KBM-7 (cell line): ENCODE measurements at regions not wholly inside any gene's neighbourhood (a gene's known extent, or its start where the extent isn't known, plus 50 kb on each side); places are given as distances from the start of the nearest gene placed in this dataset.
"Not testable (repeated sequence)": the region's sequence is repeated elsewhere in the genome, so short reads cannot be mapped to it uniquely, and the experiment has no call there.

Source experiments
- DNase-seq: peaks from one replicate; pipeline ENCODE4 v3.0.0-alpha.2; 2015
- in situ Hi-C: fragments of 300-500 bp; cut with MboI; formaldehyde crosslinking; loops from 2 replicates; pipeline ENCODE4 v1.14.3; 2020; ENCODE audit warnings: low sequenced_read_pairs, low pct_unique_long_range_greater_than_20kb, mixed read lengths

DNA sequence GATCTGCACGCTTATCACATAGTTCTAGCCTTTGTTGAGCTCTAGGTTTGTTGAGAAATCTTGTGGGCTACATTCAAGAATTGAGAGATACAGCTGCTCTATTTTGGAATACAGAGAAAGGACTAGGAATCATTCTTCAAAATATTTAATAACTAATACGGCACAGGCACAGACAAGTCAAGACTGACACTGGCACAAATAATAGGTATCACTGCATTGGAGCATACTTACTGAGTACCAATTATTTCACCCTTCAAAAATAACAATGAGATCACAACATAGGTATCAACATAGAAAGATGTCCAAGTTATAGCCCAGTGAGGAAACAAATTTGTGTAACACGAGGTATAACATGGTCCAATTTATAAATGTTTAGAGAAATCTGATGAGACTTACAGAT, 133.7 kb upstream of the TSC22D2 start:
- DNase-seq = no peak
- in situ Hi-C loops = no loop called here

- in situ Hi-C loops = no loop called here
Measured at GRCh38 chr3:150273396-150273795, 134.7 kb upstream of the TSC22D2 start.

GRCh38 chr3:150271591-150271960, 136.5 kb upstream of the TSC22D2 start:
- in situ Hi-C loops = no loop called here
- DNase-seq = no peak

More at GRCh38 chr3:150273396-150273795, 134.7 kb upstream of the TSC22D2 start:
- DNase-seq = no peak

DNA sequence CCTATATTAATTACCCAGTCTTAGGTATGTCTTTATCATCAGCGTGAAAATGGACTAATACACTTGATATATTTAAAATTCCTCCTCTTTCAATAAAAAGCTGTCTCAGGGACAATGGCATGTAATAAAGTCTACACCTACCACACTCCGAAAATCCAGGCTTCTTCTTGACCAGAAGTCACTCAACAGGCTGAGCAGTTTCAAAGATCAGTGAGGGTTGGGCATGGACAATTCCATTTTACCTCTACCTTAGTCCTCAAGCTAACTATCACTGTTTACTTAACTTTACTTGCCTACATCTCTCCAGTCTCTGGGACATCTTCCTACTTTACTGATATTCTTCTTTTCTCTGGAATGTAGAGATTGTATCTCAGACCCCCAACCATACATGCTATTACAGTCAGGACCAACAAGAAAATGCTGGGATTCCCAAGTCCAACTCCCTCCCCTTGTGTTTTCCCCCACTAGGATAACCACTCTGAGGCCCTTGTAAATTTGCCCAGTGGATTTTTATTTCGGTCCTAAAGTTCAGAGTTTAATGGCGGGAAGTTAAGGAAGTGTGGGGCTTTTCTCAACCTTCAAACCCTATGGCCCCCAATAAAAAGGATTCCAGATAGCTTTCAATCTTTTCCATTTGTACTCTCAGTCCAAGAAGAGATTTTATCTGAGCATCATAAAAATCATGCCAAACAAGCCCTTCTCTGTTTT, 137.1 kb upstream of the TSC22D2 start:
- in situ Hi-C loops = no loop called here
- no peak for DNase-seq

- in situ Hi-C loops, DNase-seq: not testable (repeated sequence)
Measured at GRCh38 chr3:150270444-150270843, 137.7 kb upstream of the TSC22D2 start.

DNA sequence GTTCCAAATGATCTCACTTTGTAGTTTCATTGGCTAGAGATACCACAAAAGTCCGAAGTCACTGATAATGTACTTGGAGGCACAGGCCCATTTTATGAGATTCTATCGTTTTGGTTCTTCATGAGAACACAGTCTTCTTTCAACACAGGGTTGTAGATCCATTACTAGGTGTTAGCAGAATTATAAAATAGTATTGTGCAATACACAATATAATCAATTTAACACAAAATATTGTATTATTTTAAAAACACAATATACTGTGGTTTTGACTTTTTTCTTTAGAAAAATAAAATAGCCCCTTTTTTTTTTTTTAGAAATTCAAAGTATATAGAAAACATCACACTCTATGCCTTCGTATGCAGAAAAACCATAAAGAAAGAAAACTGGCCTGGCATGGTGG, 138.6 kb upstream of the TSC22D2 start:
- no peak for DNase-seq
- in situ Hi-C loops = no loop called here

GRCh38 chr3:150268426-150269391, 139.4 kb upstream of the TSC22D2 start:
- in situ Hi-C loops = no loop called here
- DNase-seq = no peak

GRCh38 chr3:150267288-150267687, 140.8 kb upstream of the TSC22D2 start:
- no peak for DNase-seq
- in situ Hi-C loops = no loop called here

GRCh38 chr3:150265305-150265704, 142.8 kb upstream of the TSC22D2 start:
- DNase-seq = no peak
- in situ Hi-C loops = no loop called here

DNA sequence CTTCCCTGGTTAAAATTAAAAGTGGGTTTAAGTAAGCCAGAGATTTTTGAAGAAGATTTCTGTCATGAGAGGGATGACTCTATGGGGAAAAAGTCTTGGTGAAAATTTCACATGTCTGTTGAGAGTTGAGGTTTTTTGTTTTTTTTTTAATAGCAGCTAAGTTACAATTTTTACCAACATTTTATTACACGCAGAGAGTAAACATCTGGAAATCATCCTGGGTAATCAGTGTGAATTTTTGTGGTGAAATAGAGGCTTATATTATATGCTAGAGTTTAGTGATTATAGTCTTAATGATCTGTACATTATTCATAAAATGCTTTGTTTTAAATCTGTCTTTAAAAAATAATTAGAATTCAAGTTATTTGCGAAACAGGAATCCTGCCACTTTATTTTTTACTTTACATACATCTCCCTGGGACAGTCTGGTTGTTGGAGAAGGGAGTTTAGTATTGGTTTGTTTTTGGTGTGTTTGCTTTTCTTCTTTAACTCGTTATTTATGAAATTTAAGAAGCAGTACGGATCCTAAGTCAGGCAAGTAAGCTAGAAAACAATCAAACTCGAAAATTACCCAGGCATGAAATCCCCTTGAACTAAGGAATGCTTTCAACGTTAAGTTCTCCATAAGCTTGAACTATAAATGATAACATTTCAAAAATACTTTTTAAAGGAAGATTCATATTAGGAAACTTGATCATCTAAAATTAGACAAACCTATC, 143.4 kb upstream of the TSC22D2 start:
- in situ Hi-C loops = no loop called here
- DNase-seq = no peak

DNA sequence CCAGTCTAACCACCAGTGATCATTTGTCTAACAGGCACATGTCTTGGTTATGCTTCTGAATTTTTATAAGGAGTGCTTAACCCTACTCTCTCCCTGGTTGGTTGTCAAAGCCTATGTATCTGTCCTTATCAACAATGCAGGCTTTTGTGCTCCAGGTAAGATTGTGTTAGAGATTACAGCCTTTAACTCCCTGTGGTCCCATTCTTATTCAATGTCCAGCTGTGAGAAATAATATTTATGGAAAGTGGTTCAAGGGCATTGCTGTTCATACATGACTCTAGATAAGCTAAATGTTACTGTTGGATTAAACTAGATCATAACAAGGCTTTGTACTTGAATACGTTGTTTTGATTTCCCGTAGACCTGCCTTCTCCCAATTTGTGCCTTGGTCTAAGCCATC, 146.1 kb upstream of the TSC22D2 start:
- DNase-seq = no peak
- in situ Hi-C loops = no loop called here

DNA sequence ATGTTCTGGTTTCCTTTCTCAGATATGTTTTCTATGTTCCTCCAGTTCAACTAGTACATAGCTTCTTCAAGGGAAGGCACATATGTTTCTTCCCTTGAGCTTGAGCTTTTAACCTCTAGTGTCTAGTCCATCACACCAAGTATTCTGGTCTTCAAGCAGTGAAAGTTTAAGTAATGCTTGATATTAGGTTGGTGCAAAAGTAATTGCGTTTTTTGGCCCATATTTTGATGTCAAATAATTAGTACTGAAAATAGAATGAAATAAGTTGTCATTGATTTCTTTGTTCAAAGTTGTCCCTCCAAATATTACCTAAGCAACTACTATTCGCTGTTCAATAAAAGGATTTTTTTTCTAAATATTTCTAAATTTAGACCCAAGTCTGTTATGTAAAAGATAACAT, 146.7 kb upstream of the TSC22D2 start:
- in situ Hi-C loops = no loop called here
- no peak for DNase-seq

DNA sequence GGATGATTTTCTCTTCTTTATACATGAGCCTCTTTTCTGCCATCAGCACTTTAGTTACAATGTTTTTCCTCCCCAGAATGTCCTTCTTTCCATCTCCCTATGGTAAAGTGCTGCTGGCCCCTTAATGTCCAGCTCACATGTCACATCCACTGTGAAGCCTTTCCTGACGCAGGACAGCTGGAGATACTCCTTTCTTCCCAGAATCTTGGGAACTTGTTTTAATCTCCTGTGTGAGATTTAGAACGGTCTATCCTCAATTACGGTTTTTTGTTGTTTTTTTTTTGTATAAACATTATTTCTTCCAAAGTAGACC, 147.7 kb upstream of the TSC22D2 start:
- in situ Hi-C loops = no loop called here
- DNase-seq = no peak

DNA sequence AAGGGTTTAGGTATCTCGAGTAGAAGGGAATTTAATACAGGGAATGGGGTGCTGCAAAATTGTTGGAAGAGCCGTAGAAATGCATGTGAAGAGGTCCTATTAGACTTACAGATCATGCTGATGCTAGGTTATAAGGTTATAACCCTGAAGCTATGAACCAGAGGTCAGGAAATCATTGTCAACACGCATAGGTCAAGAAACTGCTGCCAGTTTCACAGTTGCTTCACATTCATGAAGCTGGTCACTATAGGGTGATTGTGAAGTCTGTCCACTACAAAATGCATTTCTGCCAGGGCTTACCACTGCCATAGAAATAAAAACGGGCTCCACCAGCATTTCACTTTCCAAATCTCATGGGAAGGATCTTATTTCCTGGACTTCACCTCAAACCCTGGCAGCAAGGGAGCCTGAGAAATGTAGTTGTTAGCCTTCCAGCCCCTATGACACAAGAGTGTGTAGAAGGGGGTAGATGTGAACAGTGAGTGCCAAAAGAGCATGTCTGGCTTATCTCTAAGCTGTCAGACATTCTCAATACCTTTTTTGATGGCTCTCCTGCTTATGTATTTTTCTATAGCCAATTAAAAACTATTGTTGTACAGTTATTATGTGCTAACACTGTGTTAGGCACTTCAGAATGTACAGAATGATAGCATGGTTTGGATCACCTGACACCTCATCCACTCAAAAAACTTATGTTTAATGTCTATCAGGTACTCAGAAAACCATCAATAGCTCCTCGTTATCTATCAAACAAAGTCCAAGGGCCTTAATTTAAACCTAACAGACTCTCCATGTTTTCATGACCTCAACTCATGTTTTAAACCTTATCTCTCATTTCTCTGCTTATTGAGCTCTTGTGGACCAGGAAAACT, 148.3 kb upstream of the TSC22D2 start:
- in situ Hi-C loops = no loop called here

DNA sequence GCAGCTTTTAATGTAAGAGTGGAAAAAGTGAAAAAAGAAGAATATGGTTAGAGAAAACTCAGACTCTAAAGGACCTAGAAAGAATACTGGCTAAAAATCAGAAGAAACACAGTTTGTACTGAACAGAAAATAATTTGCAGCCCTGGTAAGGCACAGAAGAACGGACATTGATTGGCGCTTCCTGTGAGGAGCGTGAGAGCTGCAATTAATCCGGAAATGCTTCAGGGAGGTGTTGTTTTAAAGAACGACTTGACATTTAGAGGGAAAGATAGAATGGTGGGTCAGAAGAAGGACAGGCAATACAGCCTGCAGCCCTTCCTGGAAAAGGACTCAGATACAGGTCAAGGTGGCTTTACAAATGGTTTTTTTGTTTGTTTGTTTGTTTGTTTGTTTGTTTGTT, 151.3 kb upstream of the TSC22D2 start:
- no peak for DNase-seq
- in situ Hi-C loops = no loop called here

More for the DNA sequence above, 148.3 kb upstream of the TSC22D2 start:
- no peak for DNase-seq

- in situ Hi-C loops = no loop called here
- DNase-seq = no peak
Measured at GRCh38 chr3:150256318-150256717, 151.8 kb upstream of the TSC22D2 start.

DNA sequence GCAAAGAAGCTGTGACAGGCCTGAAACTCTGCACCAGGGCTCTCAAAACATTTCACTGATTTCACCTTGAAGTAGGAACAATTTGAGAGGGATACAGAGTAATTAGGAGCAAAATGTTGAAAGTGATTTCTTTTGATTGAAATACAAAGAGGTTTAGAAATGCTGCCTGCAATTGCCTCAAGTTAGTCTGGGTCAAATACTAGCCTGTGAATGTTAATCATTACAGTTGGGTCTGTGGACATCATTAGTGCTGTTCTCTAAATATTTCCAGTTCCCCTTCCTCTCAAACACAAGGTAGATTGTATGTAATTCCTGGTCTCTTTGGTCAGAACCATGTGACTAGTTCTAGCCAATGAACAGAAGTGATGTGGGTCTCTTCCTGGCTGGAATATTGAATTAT, 152.3 kb upstream of the TSC22D2 start:
- in situ Hi-C loops = no loop called here
- no peak for DNase-seq

DNA sequence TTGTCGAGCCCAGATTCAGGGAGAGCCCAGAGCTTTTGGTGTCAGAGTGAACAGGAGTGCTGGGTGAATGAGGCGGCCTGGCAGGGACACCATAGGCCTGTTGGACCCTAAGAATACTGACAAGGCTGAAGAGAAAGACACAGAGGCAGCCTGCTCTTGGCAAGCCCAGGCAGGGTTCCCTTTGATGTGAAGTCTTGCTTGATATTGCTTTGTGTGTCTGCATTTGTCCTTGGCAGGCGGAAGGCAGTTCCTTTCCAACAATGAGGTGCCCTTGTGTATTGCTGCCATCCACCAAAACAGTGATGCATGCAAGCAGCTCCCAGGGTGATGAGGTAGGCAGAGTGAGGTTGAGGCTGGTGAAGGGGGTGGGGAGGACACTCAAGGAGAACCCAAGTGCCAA, 152.7 kb upstream of the TSC22D2 start:
- in situ Hi-C loops = no loop called here
- no peak for DNase-seq

DNA sequence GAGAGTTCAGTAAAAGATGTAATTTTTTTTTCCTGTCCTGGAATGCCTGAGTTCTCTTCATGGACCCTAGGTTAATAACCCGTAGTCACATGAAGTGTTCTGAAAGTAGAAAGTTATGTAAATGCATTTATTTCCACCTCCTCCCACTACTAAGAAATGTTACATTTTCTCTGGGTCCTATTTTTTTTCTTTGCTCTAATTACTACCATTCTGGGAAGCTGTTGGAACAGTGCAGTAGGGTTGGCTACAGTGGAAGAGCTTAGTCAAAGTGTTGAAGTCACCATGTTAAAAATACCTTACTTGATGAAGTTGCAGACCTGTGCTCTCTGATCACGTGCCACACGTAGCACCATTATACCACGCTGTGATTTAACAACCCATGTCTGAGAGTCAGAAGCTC, 153.8 kb upstream of the TSC22D2 start:
- DNase-seq = no peak
- in situ Hi-C loops = no loop called here
